K562 (cell line): ENCODE measurements at regions not wholly inside any gene's neighbourhood (a gene's known extent, or its start where the extent isn't known, plus 50 kb on each side); places are given as distances from the start of the nearest gene placed in this dataset.

Experiments used
- KDM1A ChIP-seq, 2 experiments: fragments of 450-650 bp; IDR thresholded peaks; 2 replicates each; pipeline ENCODE4 v1.6.1; 2016; ENCODE audit warnings: mild to moderate bottlenecking in 2 of 2
- NR2C1 ChIP-seq, 2 experiments: fragments of 450-650 bp; IDR thresholded peaks; 2 replicates each; pipeline ENCODE4 v1.6.1; 2017; ENCODE audit warnings: mild to moderate bottlenecking in 2 of 2, antibody characterized with exemption in 1 of 2, inconsistent platforms in 1 of 2, missing compliant biosample characterization in 1 of 2, missing genetic modification characterization in 1 of 2
- PTBP1 ChIP-seq: fragments of 200-400 bp; formaldehyde crosslinking; IDR thresholded peaks from 2 replicates; pipeline ENCODE4 v1.6.1; 2017; ENCODE audit warnings: low read depth, low read length
- REST ChIP-seq, 2 experiments: fragments of 450-650 bp; formaldehyde crosslinking in 1 of 2; IDR thresholded peaks; 2 replicates each; pipeline versions ENCODE4 v1.4.0 to v1.6.1; 2014 to 2020; ENCODE audit warnings: mild to moderate bottlenecking in 2 of 2, borderline replicate concordance in 1 of 2, low read depth in 1 of 2
- SP1 ChIP-seq: sonication (generic); formaldehyde crosslinking; IDR thresholded peaks from 2 replicates; pipeline ENCODE4 v1.8.1; 2022; ENCODE audit warnings: mild to moderate bottlenecking, missing genetic modification reagents
- XRCC5 ChIP-seq: fragments of 200-400 bp; formaldehyde crosslinking; IDR thresholded peaks from 2 replicates; pipeline ENCODE4 v1.6.1; 2017; ENCODE audit warnings: low read depth, mild to moderate bottlenecking, low read length
- ZBTB1 ChIP-seq: sonication (generic); formaldehyde crosslinking; IDR thresholded peaks from 2 replicates; pipeline ENCODE4 v1.8.1; 2023; ENCODE audit warnings: missing genetic modification reagents, low read depth, mild to moderate bottlenecking, borderline replicate concordance
- ZBTB7A ChIP-seq: IDR thresholded peaks from 2 replicates; pipeline ENCODE4 v1.6.1; 2011; ENCODE audit warnings: low read depth, mild to moderate bottlenecking, low read length, moderate library complexity, borderline replicate concordance; ENCODE audit not compliant: control insufficient read depth
- TF ChIP-seq, protein P1 (sequence below), 3 experiments: IDR thresholded peaks in 2 of 3; conservative IDR thresholded peaks in 1 of 3; 2 replicates each; pipeline ENCODE4 v1.5.1; 2011 to 2012; ENCODE audit warnings: low read length in 3 of 3, mild to moderate bottlenecking in 3 of 3, control low read depth in 2 of 3, improper control_type of control experiment in 1 of 3, inconsistent platforms in 1 of 3, low read depth in 1 of 3, mixed read lengths in 1 of 3, moderate library complexity in 1 of 3; ENCODE audit not compliant: insufficient read depth in 2 of 3

DNA sequence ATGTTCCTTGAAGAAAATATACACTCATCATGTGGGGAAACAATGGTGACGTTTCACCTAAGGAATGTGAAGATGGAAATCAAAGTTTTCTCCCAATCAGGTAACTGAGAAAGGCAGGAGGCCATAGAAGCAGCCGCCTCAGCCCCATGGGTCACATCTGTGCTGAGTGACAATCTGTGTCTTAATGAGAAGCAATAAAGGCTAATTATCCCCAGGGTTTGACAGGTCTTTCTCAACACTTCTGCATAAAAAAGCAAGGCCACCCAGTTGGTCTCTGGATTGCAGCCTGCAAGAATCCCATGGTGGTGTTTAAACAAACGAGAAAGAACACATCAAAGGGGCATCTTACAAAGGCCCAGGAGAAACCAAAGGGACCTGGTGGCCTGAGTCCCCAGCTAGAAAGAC is 91.1 kb upstream of the TNS3 start:
- TF ChIP-seq REST (IDR thresholded peaks at IDR 0.05; ENCODE audit: borderline replicate concordance) (no peak), REST (CRISPR knock-in tag; IDR thresholded peaks at IDR 0.05; ENCODE audit: low read depth) (no peak), KDM1A (IDR thresholded peaks at IDR 0.05) (no peak), PTBP1 (no peak), XRCC5 (no peak), ZBTB7A (no peak), SP1 (CRISPR knock-in tag) (no peak), NR2C1 (IDR thresholded peaks at IDR 0.05) (no peak), NR2C1 (tag; IDR thresholded peaks at IDR 0.05) (no peak), ZBTB1 (no peak)
- TF ChIP-seq, protein P1, sequence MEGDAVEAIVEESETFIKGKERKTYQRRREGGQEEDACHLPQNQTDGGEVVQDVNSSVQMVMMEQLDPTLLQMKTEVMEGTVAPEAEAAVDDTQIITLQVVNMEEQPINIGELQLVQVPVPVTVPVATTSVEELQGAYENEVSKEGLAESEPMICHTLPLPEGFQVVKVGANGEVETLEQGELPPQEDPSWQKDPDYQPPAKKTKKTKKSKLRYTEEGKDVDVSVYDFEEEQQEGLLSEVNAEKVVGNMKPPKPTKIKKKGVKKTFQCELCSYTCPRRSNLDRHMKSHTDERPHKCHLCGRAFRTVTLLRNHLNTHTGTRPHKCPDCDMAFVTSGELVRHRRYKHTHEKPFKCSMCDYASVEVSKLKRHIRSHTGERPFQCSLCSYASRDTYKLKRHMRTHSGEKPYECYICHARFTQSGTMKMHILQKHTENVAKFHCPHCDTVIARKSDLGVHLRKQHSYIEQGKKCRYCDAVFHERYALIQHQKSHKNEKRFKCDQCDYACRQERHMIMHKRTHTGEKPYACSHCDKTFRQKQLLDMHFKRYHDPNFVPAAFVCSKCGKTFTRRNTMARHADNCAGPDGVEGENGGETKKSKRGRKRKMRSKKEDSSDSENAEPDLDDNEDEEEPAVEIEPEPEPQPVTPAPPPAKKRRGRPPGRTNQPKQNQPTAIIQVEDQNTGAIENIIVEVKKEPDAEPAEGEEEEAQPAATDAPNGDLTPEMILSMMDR (IDR thresholded peaks at IDR 0.05 in 2 of 3, conservative IDR thresholded peaks at IDR 0.05 in 1 of 3; ENCODE audit: insufficient read depth in 2 of 3, low read depth in 1 of 3, low read length in 3 of 3): no peak
